ENCODE measurements at regions not wholly inside any gene's neighbourhood (a gene's known extent, or its start where the extent isn't known, plus 50 kb on each side); places are given as distances from the start of the nearest gene placed in this dataset.
"Not testable (repeated sequence)": the region's sequence is repeated elsewhere in the genome, so short reads cannot be mapped to it uniquely, and the experiment has no call there.

DNA sequence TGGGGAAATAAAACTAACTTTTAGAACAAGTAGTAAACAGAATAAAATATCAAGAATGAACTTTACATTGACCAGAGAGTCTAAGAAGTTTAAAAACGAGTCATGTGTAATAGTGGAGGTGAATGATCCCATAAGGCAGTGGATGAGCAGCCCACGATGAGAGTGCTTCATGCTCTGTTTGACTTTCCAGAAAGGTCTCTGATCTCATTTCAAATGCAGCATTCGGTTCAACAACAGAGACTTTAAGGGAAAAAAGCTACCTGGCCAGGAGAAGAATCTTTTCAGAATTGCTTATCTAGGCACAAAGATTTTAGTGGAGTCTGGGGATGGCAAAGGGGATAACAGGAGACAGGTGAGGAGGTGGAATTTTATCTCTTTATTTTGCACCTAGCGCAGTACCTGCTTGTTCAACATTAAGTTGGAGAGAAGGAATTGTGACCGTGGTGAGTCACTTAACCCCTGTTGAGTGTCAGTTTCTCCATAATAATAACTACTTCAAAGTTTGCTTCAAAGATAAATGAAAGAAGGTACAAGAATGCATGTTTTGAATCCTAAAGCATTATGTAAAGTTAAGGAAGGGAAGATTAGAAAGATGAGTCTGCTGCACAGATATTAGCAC, 94.9 kb upstream of the KIF26B start:
- CTCF ChIA-PET = interaction anchor here (1.9 kb wide), 1 partner anchor 17 kb away, joined by 7 read pairs; no protein-coding TSS in a partner anchor
- no peak for TF ChIP-seq NFRKB (IDR thresholded peaks at IDR 0.05)
- no peak for TF ChIP-seq ZNF384 (IDR thresholded peaks at IDR 0.05)
- no peak for TF ChIP-seq HDGF (IDR thresholded peaks at IDR 0.05; ENCODE audit: borderline replicate concordance)
- no peak for TF ChIP-seq L3MBTL2 (conservative IDR thresholded peaks at IDR 0.05)
- no peak for TF ChIP-seq FOXM1 (IDR thresholded peaks at IDR 0.05; ENCODE audit: borderline replicate concordance)
- DNase-seq (ENCODE audit: extremely low spot score) = no peak
- POLR2A ChIA-PET = interaction anchor here (1.1 to 1.4 kb wide), 2 partner anchors 8 to 225 kb away, joined by 3 to 4 read pairs; partner anchors contain the start of gene COX20

DNA sequence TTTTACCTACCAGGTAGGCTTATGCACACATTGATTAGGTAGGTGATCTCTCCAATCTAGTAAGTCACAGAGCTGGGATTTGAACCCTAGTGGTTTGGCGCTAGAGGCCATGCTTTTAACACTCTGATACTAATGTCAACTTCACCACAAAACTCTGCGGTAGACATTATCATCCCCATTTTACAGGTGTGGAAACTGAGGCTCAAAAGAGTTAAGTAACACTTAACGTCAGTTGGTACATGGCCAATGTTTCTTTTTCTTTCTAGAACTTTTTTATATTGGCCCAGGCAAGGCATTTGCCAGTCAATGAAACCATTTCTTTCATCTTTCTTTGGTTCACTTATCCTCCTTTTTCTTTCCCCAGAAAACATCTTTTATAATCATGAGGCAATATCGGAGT, 95.9 kb upstream of the KIF26B start:
- no peak for DNase-seq (ENCODE audit: extremely low spot score)
- POLR2A ChIA-PET = no interaction called here
- CTCF ChIA-PET = interaction anchor here (4.9 kb wide), 1 partner anchor 16 kb away, joined by 23 read pairs; no protein-coding TSS in a partner anchor
- TF ChIP-seq NFRKB (IDR thresholded peaks at IDR 0.05) (no peak), ZNF384 (IDR thresholded peaks at IDR 0.05) (no peak), TARDBP (IDR thresholded peaks at IDR 0.05) (no peak), FOXK2 (IDR thresholded peaks at IDR 0.05) (no peak), BHLHE40 (IDR thresholded peaks at IDR 0.05; ENCODE audit: borderline replicate concordance) (no peak), FOXM1 (IDR thresholded peaks at IDR 0.05; ENCODE audit: borderline replicate concordance) (no peak), LEF1 (IDR thresholded peaks at IDR 0.05; ENCODE audit: borderline replicate concordance) (no peak), SP1 (IDR thresholded peaks at IDR 0.05) (no peak), HDGF (IDR thresholded peaks at IDR 0.05; ENCODE audit: borderline replicate concordance) (no peak), SUZ12 (IDR thresholded peaks at IDR 0.05) (no peak), CTBP1 (IDR thresholded peaks at IDR 0.05; ENCODE audit: borderline replicate concordance) (no peak), L3MBTL2 (conservative IDR thresholded peaks at IDR 0.05) (no peak), ELF4 (IDR thresholded peaks at IDR 0.05) (no peak), ARNT (IDR thresholded peaks at IDR 0.05) (no peak)
- TF ChIP-seq, protein P1, sequence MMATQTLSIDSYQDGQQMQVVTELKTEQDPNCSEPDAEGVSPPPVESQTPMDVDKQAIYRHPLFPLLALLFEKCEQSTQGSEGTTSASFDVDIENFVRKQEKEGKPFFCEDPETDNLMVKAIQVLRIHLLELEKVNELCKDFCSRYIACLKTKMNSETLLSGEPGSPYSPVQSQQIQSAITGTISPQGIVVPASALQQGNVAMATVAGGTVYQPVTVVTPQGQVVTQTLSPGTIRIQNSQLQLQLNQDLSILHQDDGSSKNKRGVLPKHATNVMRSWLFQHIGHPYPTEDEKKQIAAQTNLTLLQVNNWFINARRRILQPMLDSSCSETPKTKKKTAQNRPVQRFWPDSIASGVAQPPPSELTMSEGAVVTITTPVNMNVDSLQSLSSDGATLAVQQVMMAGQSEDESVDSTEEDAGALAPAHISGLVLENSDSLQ (IDR thresholded peaks at IDR 0.05) = no peak

DNA sequence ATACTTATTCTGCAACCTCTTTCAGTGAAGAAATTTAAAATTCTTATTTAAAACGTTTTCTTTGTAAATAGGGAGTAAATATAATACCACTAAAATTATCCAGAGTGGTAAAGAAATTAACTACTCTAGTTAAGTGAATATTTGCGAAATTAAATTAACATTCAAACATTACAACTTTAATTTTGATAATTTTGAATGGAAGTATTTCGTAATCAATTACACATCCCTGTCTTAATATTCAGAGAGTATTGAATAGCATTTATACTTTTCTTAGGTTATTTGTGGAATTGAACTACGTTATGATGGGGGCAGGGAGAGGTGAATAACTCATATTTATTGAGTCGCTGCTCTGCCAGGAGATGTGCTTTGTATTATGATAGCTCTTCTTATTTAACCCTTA, 96.3 kb upstream of the KIF26B start:
- TF ChIP-seq NFRKB (IDR thresholded peaks at IDR 0.05) (no peak), SP1 (IDR thresholded peaks at IDR 0.05) (no peak), ARNT (IDR thresholded peaks at IDR 0.05) (no peak), L3MBTL2 (conservative IDR thresholded peaks at IDR 0.05) (no peak), FOXK2 (IDR thresholded peaks at IDR 0.05) (no peak), TARDBP (IDR thresholded peaks at IDR 0.05) (no peak), FOXM1 (IDR thresholded peaks at IDR 0.05; ENCODE audit: borderline replicate concordance) (no peak), ZNF384 (IDR thresholded peaks at IDR 0.05) (no peak), CTBP1 (IDR thresholded peaks at IDR 0.05; ENCODE audit: borderline replicate concordance) (no peak), ELF4 (IDR thresholded peaks at IDR 0.05) (no peak), HDGF (IDR thresholded peaks at IDR 0.05; ENCODE audit: borderline replicate concordance) (no peak), FOXA1 (IDR thresholded peaks at IDR 0.05) (no peak), LEF1 (IDR thresholded peaks at IDR 0.05; ENCODE audit: borderline replicate concordance) (no peak), SUZ12 (IDR thresholded peaks at IDR 0.05) (no peak)
- TF ChIP-seq, protein P1 (IDR thresholded peaks at IDR 0.05) = no peak
- DNase-seq (ENCODE audit: extremely low spot score) = no peak
- ChIA-PET POLR2A (no interaction called here), CTCF (interaction anchor here (4.9 kb wide), 1 partner anchor 16 kb away, joined by 23 read pairs; no protein-coding TSS in a partner anchor)

DNA sequence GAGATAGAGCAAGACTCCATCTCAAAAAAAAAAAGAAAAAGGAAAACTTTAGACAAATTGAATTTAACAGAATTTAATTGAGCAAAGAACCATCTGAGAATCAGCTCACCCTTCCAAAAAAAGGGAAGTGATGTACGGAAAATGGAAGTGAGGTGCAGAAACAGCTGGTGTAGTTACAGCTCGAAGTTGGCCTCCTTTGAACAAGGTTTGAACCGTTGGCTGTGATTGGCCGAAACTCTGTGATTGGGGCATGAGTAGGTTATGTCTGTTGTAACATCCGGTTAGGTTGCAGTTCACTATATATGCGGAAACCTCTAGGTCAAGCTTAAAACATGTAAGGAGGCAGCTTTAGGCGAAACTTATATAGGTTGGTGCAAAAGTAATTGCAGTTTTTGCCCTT, 97.9 kb upstream of the KIF26B start:
- no peak for DNase-seq (ENCODE audit: extremely low spot score)
- ChIA-PET CTCF (interaction anchor here (4.9 kb wide), 1 partner anchor 15 kb away, joined by 23 read pairs; no protein-coding TSS in a partner anchor), POLR2A (no interaction called here)
- TF ChIP-seq ZNF384 (IDR thresholded peaks at IDR 0.05) = no peak
- TF ChIP-seq HDGF (IDR thresholded peaks at IDR 0.05; ENCODE audit: borderline replicate concordance) = no peak
- TF ChIP-seq NFRKB (IDR thresholded peaks at IDR 0.05) = no peak
- TF ChIP-seq ARNT (IDR thresholded peaks at IDR 0.05) = no peak
- no peak; the same call in 1 of the 2 replicates for TF ChIP-seq ELF4 (IDR thresholded peaks at IDR 0.05)
- TF ChIP-seq FOXM1 (IDR thresholded peaks at IDR 0.05; ENCODE audit: borderline replicate concordance) = no peak
- TF ChIP-seq SP1 (IDR thresholded peaks at IDR 0.05) = no peak
- TF ChIP-seq SUZ12 (IDR thresholded peaks at IDR 0.05) = no peak
- no peak for TF ChIP-seq LEF1 (IDR thresholded peaks at IDR 0.05; ENCODE audit: borderline replicate concordance)

DNA sequence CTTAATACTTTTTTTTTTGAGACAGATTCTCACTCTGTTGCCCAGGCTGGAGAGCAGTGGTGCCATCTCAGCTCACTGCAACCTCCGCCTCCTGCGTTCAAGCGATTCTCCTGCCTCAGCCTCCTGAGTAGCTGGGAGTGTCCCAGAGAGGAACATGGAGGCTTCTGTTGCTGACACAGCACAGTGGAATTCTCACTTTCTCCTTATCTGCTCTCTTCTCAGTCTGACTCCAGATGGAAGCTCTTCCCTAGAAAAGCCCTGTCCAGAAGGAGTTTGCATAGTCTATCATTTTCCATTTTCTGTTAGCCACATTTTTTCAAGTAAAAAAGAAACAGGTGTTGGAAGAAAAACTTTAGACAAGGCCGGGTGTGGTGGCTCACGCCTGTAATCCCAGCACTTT, 98.5 kb upstream of the KIF26B start:
- ChIA-PET CTCF (interaction anchor here (0.6 to 4.9 kb wide), 2 partner anchors 14 to 85 kb away, joined by 5 to 23 read pairs; no protein-coding TSS in a partner anchor), POLR2A (interaction anchor here (0.6 kb wide), 1 partner anchor 10 kb away, joined by 4 read pairs; no protein-coding TSS in a partner anchor)
- not testable (repeated sequence) for DNase-seq (ENCODE audit: extremely low spot score)

DNA sequence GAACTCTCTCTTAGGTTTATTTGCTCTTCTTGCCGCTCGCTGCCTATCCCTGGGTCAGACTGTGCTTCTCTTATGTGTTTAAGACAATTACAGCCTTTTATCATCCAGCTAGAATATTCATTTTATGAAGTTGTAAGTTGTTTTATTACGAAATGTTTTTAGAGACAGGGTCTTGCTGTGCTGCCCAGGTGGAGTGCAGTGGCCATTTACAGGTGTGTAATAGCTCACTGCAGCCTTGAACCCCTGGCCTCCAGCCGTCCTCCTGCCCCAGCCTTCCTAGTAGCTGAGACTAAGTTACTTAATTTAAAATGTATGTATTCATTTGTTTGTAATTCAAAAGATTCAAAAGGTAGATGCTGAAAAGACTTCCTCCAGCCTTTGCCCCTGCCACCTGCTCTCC, 99.0 kb upstream of the KIF26B start:
- ChIA-PET POLR2A (interaction anchor here (0.6 kb wide), 1 partner anchor 9 kb away, joined by 4 read pairs; no protein-coding TSS in a partner anchor), CTCF (interaction anchor here (0.6 to 4.9 kb wide), 2 partner anchors 13 to 85 kb away, joined by 5 to 23 read pairs; no protein-coding TSS in a partner anchor)
- TF ChIP-seq BHLHE40 (IDR thresholded peaks at IDR 0.05; ENCODE audit: borderline replicate concordance) = no peak
- TF ChIP-seq ELF4 (IDR thresholded peaks at IDR 0.05) = no peak
- DNase-seq (ENCODE audit: extremely low spot score) = no peak

Data from HEK293T (cell line).